ENCODE measurements at regions not wholly inside any gene's neighbourhood (a gene's known extent, or its start where the extent isn't known, plus 50 kb on each side); places are given as distances from the start of the nearest gene placed in this dataset.

- Histone ChIP-seq H3K27ac (ENCODE audit: low read depth, low read length) (peak overlapping the region; percentile 83), H3K4me2 (ENCODE audit: low read length) (peak overlapping the region; percentile 54), H3K4me1 (ENCODE audit: insufficient read depth, low read length) (peaks cover 21% of the 10 kb centered on the region), H4K20me1 (ENCODE audit: insufficient read depth, low read length) (no peaks in the 10 kb centered on the region), H3K36me3 (ENCODE audit: insufficient read depth, low read length) (no peaks in the 10 kb centered on the region), H3K4me3 (ENCODE audit: insufficient read depth, low read depth, low read length) (no peak overlapping the region), H3K9ac (ENCODE audit: low read length) (peak overlapping the region; percentile 12), H3K27me3 (ENCODE audit: insufficient read depth, low read length) (no peaks in the 10 kb centered on the region), H3K79me2 (ENCODE audit: insufficient read depth, low read length) (no peaks in the 10 kb centered on the region), H2AFZ (ENCODE audit: low read depth, low read length) (no peak overlapping the region), H3K9me3 (ENCODE audit: insufficient read depth, low read depth, low read length) (no peaks in the 10 kb centered on the region)
- no peak overlapping the region for H3K4me3 Mint-ChIP-seq (ENCODE audit: unreplicated experiment)
- FAIRE-seq (no peak), DNase-seq (ENCODE audit: low read depth) (peak; percentile 82)
- H3K36me3 Mint-ChIP-seq (ENCODE audit: low read depth, unreplicated experiment) = no peaks in the 10 kb centered on the region
- no peaks in the 10 kb centered on the region for H3K9me3 Mint-ChIP-seq (ENCODE audit: unreplicated experiment)
- H3K27ac Mint-ChIP-seq (ENCODE audit: unreplicated experiment) = no peak overlapping the region
- H3K4me1 Mint-ChIP-seq (ENCODE audit: low read depth, unreplicated experiment) = peaks cover 17% of the 10 kb centered on the region
- no peaks in the 10 kb centered on the region for H3K27me3 Mint-ChIP-seq (ENCODE audit: low read depth, unreplicated experiment)
- TF ChIP-seq EZH2 (IDR thresholded peaks at IDR 0.05; ENCODE audit: insufficient read depth, low read length) (no peak), CTCF (IDR thresholded peaks at IDR 0.05; ENCODE audit: insufficient read depth, low read depth, low read length) (no peak)
These were observed 113.1 kb upstream of the FOXG1 start for GRCh38 chr14:28653521-28653920.

- H3K36me3 ChIP-seq (ENCODE audit: insufficient read depth, low read length) = no peaks in the 10 kb centered on the region
- no peaks in the 10 kb centered on the region for H4K20me1 ChIP-seq (ENCODE audit: insufficient read depth, low read length)
- H3K36me3 Mint-ChIP-seq (ENCODE audit: low read depth, unreplicated experiment) = no peaks in the 10 kb centered on the region
- H3K79me2 ChIP-seq (ENCODE audit: insufficient read depth, low read length) = no peaks in the 10 kb centered on the region
- H3K27me3 ChIP-seq (ENCODE audit: insufficient read depth, low read length) = no peaks in the 10 kb centered on the region
- no peaks in the 10 kb centered on the region for H3K27me3 Mint-ChIP-seq (ENCODE audit: low read depth, unreplicated experiment)
- no peaks in the 10 kb centered on the region for H3K9me3 Mint-ChIP-seq (ENCODE audit: unreplicated experiment)
- H3K27ac ChIP-seq (ENCODE audit: low read depth, low read length) = no peak overlapping the region
- no peaks in the 10 kb centered on the region for H3K9me3 ChIP-seq (ENCODE audit: insufficient read depth, low read depth, low read length)
- TF ChIP-seq EZH2 (IDR thresholded peaks at IDR 0.05; ENCODE audit: insufficient read depth, low read length) = no peak
- no peak for TF ChIP-seq CTCF (IDR thresholded peaks at IDR 0.05; ENCODE audit: insufficient read depth, low read depth, low read length)
- no peak overlapping the region for H3K4me2 ChIP-seq (ENCODE audit: low read length)
- H3K9ac ChIP-seq (ENCODE audit: low read length) = no peak overlapping the region
- H2AFZ ChIP-seq (ENCODE audit: low read depth, low read length) = no peak overlapping the region
- H3K4me1 ChIP-seq (ENCODE audit: insufficient read depth, low read length) = peaks cover 23% of the 10 kb centered on the region
- FAIRE-seq = no peak
- no peak overlapping the region for H3K27ac Mint-ChIP-seq (ENCODE audit: unreplicated experiment)
- no peak overlapping the region for H3K4me3 Mint-ChIP-seq (ENCODE audit: unreplicated experiment)
- DNase-seq (ENCODE audit: low read depth) = peak; percentile 67
- no peak overlapping the region for H3K4me3 ChIP-seq (ENCODE audit: insufficient read depth, low read depth, low read length)
- peaks cover 20% of the 10 kb centered on the region for H3K4me1 Mint-ChIP-seq (ENCODE audit: low read depth, unreplicated experiment)
These were observed 109.8 kb upstream of the FOXG1 start for GRCh38 chr14:28656704-28657255.

GRCh38 chr14:28661171-28661772, 105.3 kb upstream of the FOXG1 start:
- H3K4me1 Mint-ChIP-seq (ENCODE audit: low read depth, unreplicated experiment) = peaks cover 30% of the 10 kb centered on the region
- peak overlapping the region; percentile 78 for H3K9ac ChIP-seq (ENCODE audit: low read length)
- H3K4me3 ChIP-seq (ENCODE audit: insufficient read depth, low read depth, low read length) = peak overlapping the region; percentile 34
- H3K27me3 Mint-ChIP-seq (ENCODE audit: low read depth, unreplicated experiment) = no peaks in the 10 kb centered on the region
- peak overlapping the region; percentile 96 for H3K27ac ChIP-seq (ENCODE audit: low read depth, low read length)
- no peaks in the 10 kb centered on the region for H3K79me2 ChIP-seq (ENCODE audit: insufficient read depth, low read length)
- H3K9me3 Mint-ChIP-seq (ENCODE audit: unreplicated experiment) = no peaks in the 10 kb centered on the region
- H3K27ac Mint-ChIP-seq (ENCODE audit: unreplicated experiment) = peak overlapping the region; percentile 100
- no peak overlapping the region for H3K4me3 Mint-ChIP-seq (ENCODE audit: unreplicated experiment)
- H2AFZ ChIP-seq (ENCODE audit: low read depth, low read length) = peak overlapping the region; percentile 68
- no peak for TF ChIP-seq CTCF (IDR thresholded peaks at IDR 0.05; ENCODE audit: insufficient read depth, low read depth, low read length)
- no peak for TF ChIP-seq EZH2 (IDR thresholded peaks at IDR 0.05; ENCODE audit: insufficient read depth, low read length)
- peak; percentile 99 for DNase-seq (ENCODE audit: low read depth)
- H3K4me1 ChIP-seq (ENCODE audit: insufficient read depth, low read length) = peaks cover 15% of the 10 kb centered on the region
- no peaks in the 10 kb centered on the region for H3K36me3 ChIP-seq (ENCODE audit: insufficient read depth, low read length)
- no peaks in the 10 kb centered on the region for H3K36me3 Mint-ChIP-seq (ENCODE audit: low read depth, unreplicated experiment)
- no peaks in the 10 kb centered on the region for H3K9me3 ChIP-seq (ENCODE audit: insufficient read depth, low read depth, low read length)
- FAIRE-seq = no peak
- no peaks in the 10 kb centered on the region for H4K20me1 ChIP-seq (ENCODE audit: insufficient read depth, low read length)
- no peaks in the 10 kb centered on the region for H3K27me3 ChIP-seq (ENCODE audit: insufficient read depth, low read length)
- H3K4me2 ChIP-seq (ENCODE audit: low read length) = peak overlapping the region; percentile 84
